MCF 10A (cell line): ENCODE measurements at regions not wholly inside any gene's neighbourhood (a gene's known extent, or its start where the extent isn't known, plus 50 kb on each side); places are given as distances from the start of the nearest gene placed in this dataset.
A peak's percentile ranks its signal among the peaks of the same experiment; 100 is the strongest.
"Not testable (repeated sequence)": the region's sequence is repeated elsewhere in the genome, so short reads cannot be mapped to it uniquely, and the experiment has no call there.

Experiments
- BruUV-seq: library from RNA; stranded (reverse); fragments of 400-500 nt; replicated peaks from 2 replicates; lab custom pipeline; 2021; lab: Mats Ljungman, UMichigan
- CTCF ChIA-PET: fragments of 300-600 bp; sonication (Branson Sonifier 250); formaldehyde crosslinking; extraction: SDS; loops from one replicate; lab custom pipeline; 2021; ENCODE audit warnings: antibody characterized with exemption, inconsistent platforms; lab: Yijun Ruan, JAX
- POLR2A ChIA-PET: fragments of 300-600, 350-650 bp; sonication (Branson Sonifier 250); formaldehyde crosslinking; extraction: SDS; loops from one replicate; lab custom pipeline; 2020; ENCODE audit warnings: antibody characterized with exemption, inconsistent platforms; lab: Yijun Ruan, JAX
- DNase-seq: peaks from one replicate; pipeline ENCODE4 v3.0.0-alpha.2; 2018; ENCODE audit not compliant: unreplicated experiment
- H3K27ac Mint-ChIP-seq: one replicate; pipeline ENCODE4 v1.8.0; 2022; ENCODE audit warnings: mild to moderate bottlenecking, low read depth, mixed read lengths; ENCODE audit not compliant: unreplicated experiment
- H3K27me3 Mint-ChIP-seq: one replicate; pipeline ENCODE4 v1.8.0; 2022; ENCODE audit warnings: mixed read lengths; ENCODE audit not compliant: insufficient read depth, unreplicated experiment
- H3K36me3 Mint-ChIP-seq: one replicate; pipeline ENCODE4 v1.8.0; 2022; ENCODE audit warnings: mild to moderate bottlenecking, moderate library complexity, mixed read lengths; ENCODE audit not compliant: insufficient read depth, unreplicated experiment
- H3K4me1 Mint-ChIP-seq: one replicate; pipeline ENCODE4 v1.8.0; 2022; ENCODE audit warnings: mixed read lengths; ENCODE audit not compliant: insufficient read depth, unreplicated experiment
- H3K4me3 Mint-ChIP-seq: one replicate; pipeline ENCODE4 v1.8.0; 2022; ENCODE audit warnings: mild to moderate bottlenecking, moderate library complexity, mixed read lengths; ENCODE audit not compliant: unreplicated experiment
- H3K9me3 Mint-ChIP-seq: one replicate; pipeline ENCODE4 v1.8.0; 2022; ENCODE audit warnings: mixed read lengths; ENCODE audit not compliant: unreplicated experiment
- intact Hi-C: fragments of 100-400 bp; cut with micrococcal nuclease; formaldehyde crosslinking; loops from 2 replicates; pipeline ENCODE4 v1.14.1; 2022
- TF ChIP-seq, protein P1 (sequence below): fragments of 200-600 bp; IDR thresholded peaks from one replicate; pipeline ENCODE4 v1.8.0; 2022; ENCODE audit warnings: antibody characterized with exemption, mild to moderate bottlenecking; ENCODE audit not compliant: unreplicated experiment

DNA sequence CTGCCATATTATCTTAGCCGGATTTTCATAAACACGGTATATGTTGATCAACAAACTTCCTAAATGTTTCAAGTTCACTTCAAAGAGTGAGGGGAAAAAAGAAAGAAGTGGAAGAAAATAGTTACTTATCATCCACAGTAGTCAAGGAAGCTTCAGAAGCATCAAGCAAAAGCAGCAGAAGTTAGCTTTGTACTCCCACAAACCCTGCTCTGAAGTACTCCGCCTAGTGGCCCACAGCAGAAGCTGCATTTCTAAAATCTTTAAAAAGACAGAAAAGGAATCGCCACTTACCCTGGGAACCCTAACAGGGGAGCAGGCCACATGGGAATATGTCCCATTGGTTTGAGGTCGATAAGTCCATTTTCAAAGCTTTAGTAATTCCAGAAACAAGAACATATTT is 158.1 kb downstream of the FOXD4L6 start:
- DNase-seq, H3K27me3 Mint-ChIP-seq, H3K4me3 Mint-ChIP-seq, CTCF ChIA-PET, H3K9me3 Mint-ChIP-seq, BruUV-seq, H3K4me1 Mint-ChIP-seq, H3K27ac Mint-ChIP-seq, POLR2A ChIA-PET, H3K36me3 Mint-ChIP-seq, intact Hi-C loops: not testable (repeated sequence)
- TF ChIP-seq, protein P1, sequence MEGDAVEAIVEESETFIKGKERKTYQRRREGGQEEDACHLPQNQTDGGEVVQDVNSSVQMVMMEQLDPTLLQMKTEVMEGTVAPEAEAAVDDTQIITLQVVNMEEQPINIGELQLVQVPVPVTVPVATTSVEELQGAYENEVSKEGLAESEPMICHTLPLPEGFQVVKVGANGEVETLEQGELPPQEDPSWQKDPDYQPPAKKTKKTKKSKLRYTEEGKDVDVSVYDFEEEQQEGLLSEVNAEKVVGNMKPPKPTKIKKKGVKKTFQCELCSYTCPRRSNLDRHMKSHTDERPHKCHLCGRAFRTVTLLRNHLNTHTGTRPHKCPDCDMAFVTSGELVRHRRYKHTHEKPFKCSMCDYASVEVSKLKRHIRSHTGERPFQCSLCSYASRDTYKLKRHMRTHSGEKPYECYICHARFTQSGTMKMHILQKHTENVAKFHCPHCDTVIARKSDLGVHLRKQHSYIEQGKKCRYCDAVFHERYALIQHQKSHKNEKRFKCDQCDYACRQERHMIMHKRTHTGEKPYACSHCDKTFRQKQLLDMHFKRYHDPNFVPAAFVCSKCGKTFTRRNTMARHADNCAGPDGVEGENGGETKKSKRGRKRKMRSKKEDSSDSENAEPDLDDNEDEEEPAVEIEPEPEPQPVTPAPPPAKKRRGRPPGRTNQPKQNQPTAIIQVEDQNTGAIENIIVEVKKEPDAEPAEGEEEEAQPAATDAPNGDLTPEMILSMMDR: peak; percentile 24

DNA sequence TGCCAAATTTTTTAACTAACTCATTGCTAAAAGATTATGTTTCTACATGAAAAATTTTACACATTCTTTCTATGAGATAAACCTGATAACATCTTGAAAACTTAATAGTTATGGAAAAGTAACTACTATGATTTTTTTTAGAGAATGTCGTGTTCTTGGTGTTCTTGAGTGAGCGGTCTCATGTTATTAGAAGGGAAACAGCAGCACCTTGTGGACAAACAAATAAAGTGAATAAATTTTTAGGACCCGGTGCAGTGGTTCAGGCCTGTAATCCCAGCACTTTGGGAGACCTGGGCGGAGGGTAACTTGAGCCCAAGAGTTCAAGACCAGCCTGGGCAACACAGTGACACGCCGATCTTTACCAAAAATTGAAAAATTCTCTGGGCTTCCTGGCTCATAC is 166.0 kb downstream of the FOXD4L6 start:
- CTCF ChIA-PET, H3K4me3 Mint-ChIP-seq, POLR2A ChIA-PET, H3K9me3 Mint-ChIP-seq, H3K27me3 Mint-ChIP-seq, DNase-seq, intact Hi-C loops, H3K4me1 Mint-ChIP-seq, H3K36me3 Mint-ChIP-seq, H3K27ac Mint-ChIP-seq, BruUV-seq: not testable (repeated sequence)
- TF ChIP-seq, protein P1: peak; percentile 21

DNA sequence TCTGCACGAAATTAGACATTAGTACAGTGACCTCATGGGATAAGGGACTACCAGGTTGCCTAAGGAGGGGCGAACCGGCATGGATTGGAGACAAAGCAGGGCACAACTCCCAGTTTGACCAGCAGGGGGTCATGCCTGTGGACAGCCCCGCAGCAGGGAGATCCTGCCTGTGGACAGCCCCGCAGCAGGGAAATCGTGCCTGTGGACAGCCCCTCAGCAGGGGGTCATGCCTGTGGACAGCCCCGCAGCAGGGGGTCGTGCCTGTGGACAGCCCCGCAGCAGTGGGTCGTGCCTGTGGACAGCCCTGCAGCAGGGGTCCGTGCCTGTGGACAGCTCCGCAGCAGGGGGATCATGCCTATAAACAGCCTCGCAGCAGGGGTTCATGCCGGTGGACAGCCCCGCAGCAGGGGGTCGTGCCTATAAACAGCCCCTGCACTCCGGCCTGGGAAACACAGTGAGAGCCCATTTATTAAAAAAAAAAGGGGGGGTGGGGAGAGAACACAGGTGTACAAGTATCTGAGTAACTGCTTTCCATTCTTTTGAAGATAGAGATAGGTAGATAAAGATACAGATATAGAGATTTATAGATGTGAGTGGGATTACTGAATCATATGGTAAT is 176.5 kb downstream of the FOXD4L6 start:
- H3K4me1 Mint-ChIP-seq, H3K4me3 Mint-ChIP-seq, POLR2A ChIA-PET, CTCF ChIA-PET, BruUV-seq, intact Hi-C loops, H3K27ac Mint-ChIP-seq, DNase-seq, H3K27me3 Mint-ChIP-seq: not testable (repeated sequence)
- Mint-ChIP-seq H3K9me3 (peaks cover 14% of the 10 kb centered on the region), H3K36me3 (peaks cover 12% of the 10 kb centered on the region)
- TF ChIP-seq, protein P1: peak; percentile 17

DNA sequence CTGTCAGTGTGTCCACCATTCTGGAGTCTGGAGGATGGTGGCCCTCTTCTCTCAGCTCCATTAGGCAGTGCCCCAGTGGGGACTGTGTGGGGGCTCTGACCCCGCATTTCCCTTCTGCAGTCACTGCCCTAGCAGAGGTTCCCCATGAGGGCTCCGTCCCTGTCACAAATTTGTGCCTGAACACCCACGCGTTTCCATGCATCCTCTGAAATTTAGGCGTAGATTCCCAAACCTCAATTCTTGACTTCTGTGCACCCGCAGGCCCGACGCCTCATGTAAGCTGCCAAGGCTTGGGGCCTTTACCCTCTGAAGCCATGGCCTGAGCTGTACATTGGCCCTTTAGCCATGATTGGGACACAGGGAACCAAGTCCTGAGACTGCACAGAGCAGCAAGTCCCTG is 182.3 kb downstream of the FOXD4L6 start:
- H3K4me1 Mint-ChIP-seq, BruUV-seq, H3K27me3 Mint-ChIP-seq, H3K4me3 Mint-ChIP-seq, POLR2A ChIA-PET, intact Hi-C loops, DNase-seq, H3K36me3 Mint-ChIP-seq, CTCF ChIA-PET, H3K9me3 Mint-ChIP-seq, H3K27ac Mint-ChIP-seq: not testable (repeated sequence)

DNA sequence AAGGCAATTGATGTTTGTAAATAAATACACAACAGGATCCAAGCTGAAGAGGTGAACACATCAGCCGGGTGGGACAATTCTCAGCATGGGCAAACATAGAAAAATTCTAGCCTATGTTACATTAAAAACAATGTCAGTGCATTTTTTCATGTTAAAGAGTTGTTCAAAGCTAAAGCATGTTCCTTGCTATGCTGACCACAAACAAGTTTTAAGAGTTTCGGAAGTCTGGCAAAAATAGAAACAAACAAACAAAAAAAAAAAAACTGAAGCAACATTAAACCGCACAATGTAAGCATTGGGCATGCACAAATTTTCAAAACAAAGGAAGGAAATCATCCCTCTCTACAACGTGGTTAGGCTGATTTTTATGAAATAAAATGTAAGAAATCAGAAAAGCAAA is 185.8 kb downstream of the FOXD4L6 start:
- H3K4me3 Mint-ChIP-seq, intact Hi-C loops, POLR2A ChIA-PET, H3K36me3 Mint-ChIP-seq, H3K27me3 Mint-ChIP-seq, BruUV-seq, H3K9me3 Mint-ChIP-seq, DNase-seq, H3K4me1 Mint-ChIP-seq, H3K27ac Mint-ChIP-seq, CTCF ChIA-PET: not testable (repeated sequence)

DNA sequence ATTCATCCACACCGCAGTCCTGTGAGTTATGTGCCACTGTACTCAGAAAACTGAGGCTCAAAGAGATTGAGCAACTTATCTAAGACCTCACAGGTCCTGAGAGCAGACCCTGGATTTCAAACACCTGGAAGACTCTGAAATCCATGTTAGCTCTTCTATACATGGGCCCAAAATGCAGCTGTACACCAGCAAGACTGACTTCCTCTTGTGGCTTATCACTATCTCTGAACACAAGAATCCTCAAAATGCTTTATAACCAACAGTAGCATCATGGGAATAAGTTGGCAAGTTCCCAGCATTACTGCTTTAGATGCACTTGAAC is 188.6 kb downstream of the FOXD4L6 start:
- DNase-seq, intact Hi-C loops, H3K9me3 Mint-ChIP-seq, H3K27ac Mint-ChIP-seq, CTCF ChIA-PET, POLR2A ChIA-PET, H3K4me3 Mint-ChIP-seq, BruUV-seq, H3K36me3 Mint-ChIP-seq, H3K4me1 Mint-ChIP-seq, H3K27me3 Mint-ChIP-seq: not testable (repeated sequence)

DNA sequence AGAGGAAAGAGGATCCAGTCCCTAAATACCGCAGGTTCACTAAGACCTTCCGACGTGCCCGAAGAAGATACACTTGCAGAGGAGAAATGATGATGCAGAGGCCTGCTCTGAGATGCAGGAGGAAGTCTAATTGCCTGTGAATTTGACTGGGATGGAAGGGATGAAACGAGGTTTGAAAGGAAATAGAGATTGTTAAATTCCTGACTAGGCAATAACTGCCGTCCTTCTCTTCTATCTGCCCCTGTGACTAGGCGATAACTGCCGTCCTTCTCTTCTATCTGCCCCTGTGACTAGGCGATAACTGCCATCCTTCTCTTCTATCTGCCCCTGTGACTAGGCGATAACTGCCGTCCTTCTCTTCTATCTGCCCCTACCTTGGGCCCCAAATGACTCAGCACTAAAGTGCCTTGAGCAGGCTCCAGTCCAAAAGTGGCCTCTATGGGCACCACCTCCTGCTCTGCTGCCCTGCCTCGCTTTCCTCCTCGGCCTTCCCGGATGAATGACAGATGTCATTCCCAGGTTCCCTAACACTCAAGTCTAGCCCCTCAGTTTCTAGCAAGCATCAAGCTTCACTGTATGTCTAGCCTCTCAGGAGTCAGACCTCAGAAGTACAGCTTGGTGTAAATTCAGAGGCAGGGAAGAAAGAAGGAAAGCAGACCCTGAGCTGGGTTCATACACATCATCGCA is 189.1 kb downstream of the FOXD4L6 start:
- H3K9me3 Mint-ChIP-seq, H3K36me3 Mint-ChIP-seq, H3K27ac Mint-ChIP-seq, DNase-seq, BruUV-seq, H3K27me3 Mint-ChIP-seq, CTCF ChIA-PET, H3K4me1 Mint-ChIP-seq, H3K4me3 Mint-ChIP-seq, POLR2A ChIA-PET, intact Hi-C loops: not testable (repeated sequence)
